GM18508 (cell line): ENCODE measurements at regions not wholly inside any gene's neighbourhood (a gene's known extent, or its start where the extent isn't known, plus 50 kb on each side); places are given as distances from the start of the nearest gene placed in this dataset.
"Not testable (repeated sequence)": the region's sequence is repeated elsewhere in the genome, so short reads cannot be mapped to it uniquely, and the experiment has no call there.

Experiments used
- ATAC-seq: cut with Tn5 transposase; IDR thresholded peaks from one replicate; pipeline ENCODE4 v1.9.1; 2021; ENCODE audit warnings: moderate number of reproducible peaks; ENCODE audit not compliant: insufficient read depth, unreplicated experiment

GRCh38 chr1:184889902-184890301, 84.4 kb downstream of the NIBAN1 start:
- no peak for ATAC-seq

- ATAC-seq = no peak
Measured at GRCh38 chr1:184889166-184889565, 85.1 kb downstream of the NIBAN1 start.

GRCh38 chr1:184888505-184888904, 85.8 kb downstream of the NIBAN1 start:
- no peak for ATAC-seq

GRCh38 chr1:184882957-184883815, 91.1 kb downstream of the NIBAN1 start:
- no peak for ATAC-seq

GRCh38 chr1:184881941-184882913, 92.1 kb downstream of the NIBAN1 start:
- ATAC-seq = no peak

- ATAC-seq = no peak
Measured at GRCh38 chr1:184879876-184880557, 94.3 kb downstream of the NIBAN1 start.

GRCh38 chr1:184878602-184879001, 95.7 kb downstream of the NIBAN1 start:
- ATAC-seq = no peak

GRCh38 chr1:184878002-184878401, 96.3 kb downstream of the NIBAN1 start:
- no peak for ATAC-seq

GRCh38 chr1:184876015-184876414, 98.3 kb downstream of the NIBAN1 start:
- not testable (repeated sequence) for ATAC-seq

- no peak for ATAC-seq
Measured at GRCh38 chr1:184875218-184875617, 99.1 kb downstream of the NIBAN1 start.

- ATAC-seq = no peak
Measured at GRCh38 chr1:184870319-184870718, 104.0 kb downstream of the NIBAN1 start.

GRCh38 chr1:184867866-184868689, 106.2 kb downstream of the NIBAN1 start:
- ATAC-seq = no peak

- peak; percentile 93 for ATAC-seq
Measured at GRCh38 chr1:184866991-184867788, 107.1 kb downstream of the NIBAN1 start.

- ATAC-seq = no peak
Measured at GRCh38 chr1:184866586-184866985, 107.7 kb downstream of the NIBAN1 start.

- no peak for ATAC-seq
Measured at GRCh38 chr1:184865831-184866230, 108.5 kb downstream of the NIBAN1 start.

- ATAC-seq = no peak
Measured at GRCh38 chr1:184861755-184862336, 107.2 kb upstream of the EDEM3 start.

GRCh38 chr1:184860985-184861754, 106.5 kb upstream of the EDEM3 start:
- ATAC-seq = no peak

- no peak for ATAC-seq
Measured at GRCh38 chr1:184860535-184860934, 105.9 kb upstream of the EDEM3 start.
